Breast epithelium (tissue), 3 donors: ENCODE measurements at regions not wholly inside any gene's neighbourhood (a gene's known extent, or its start where the extent isn't known, plus 50 kb on each side); places are given as distances from the start of the nearest gene placed in this dataset.

Experiments
- CTCF ChIP-seq, 3 donors: fragments of 450-650 bp; IDR thresholded peaks; one replicate each; pipeline ENCODE4 v1.5.1; 2016 to 2017; ENCODE audit warnings: antibody characterized with exemption in 3 of 3, mild to moderate bottlenecking in 3 of 3, moderate library complexity in 3 of 3
- POLR2A ChIP-seq: fragments of 450-650 bp; IDR thresholded peaks from one replicate; pipeline ENCODE4 v1.6.1; 2016; ENCODE audit warnings: antibody characterized with exemption, mild to moderate bottlenecking, moderate library complexity
- POLR2AphosphoS5 ChIP-seq, 3 donors: sonication (generic); formaldehyde crosslinking; IDR thresholded peaks; one replicate each; pipeline ENCODE4 v1.6.1; 2017; ENCODE audit warnings: antibody characterized with exemption in 3 of 3

- TF ChIP-seq CTCF (IDR thresholded peaks at IDR 0.05) (no peak), POLR2AphosphoS5 (IDR thresholded peaks at IDR 0.05) (no peak), POLR2A (no peak)
Observed at GRCh38 chr1:185676969-185677368, 57.2 kb upstream of the HMCN1 start.
